ENCODE measurements at regions not wholly inside any gene's neighbourhood (a gene's known extent, or its start where the extent isn't known, plus 50 kb on each side); places are given as distances from the start of the nearest gene placed in this dataset.
"Not testable (repeated sequence)": the region's sequence is repeated elsewhere in the genome, so short reads cannot be mapped to it uniquely, and the experiment has no call there.

- not testable (repeated sequence) for ATAC-seq, H3K27me3 ChIP-seq, H3K4me1 ChIP-seq, H3K27ac ChIP-seq, DNase-seq, H3K4me3 ChIP-seq, H3K36me3 ChIP-seq
- H3K9me3 ChIP-seq: peaks cover 0 to 14% (median 0%) of the 10 kb centered on the region in 11 donors
- intact Hi-C loops (cut with DNase I): loop anchor here in 1 of 10 donors (10.0 kb wide), 1 partner anchor 56 kb away; no protein-coding TSS in a partner anchor
- 83 to 85% methylated on average over 3 of the region's 3 CpGs for WGBS, 2 donors
Measured at GRCh38 chr17:13659051-13659450, 57.3 kb upstream of the HS3ST3A1 start.

- intact Hi-C loops (cut with DNase I): no loop called here
- H3K36me3 ChIP-seq: no peaks in the 10 kb centered on the region
- no peak overlapping the region for H3K27ac ChIP-seq
- ATAC-seq (no peak), DNase-seq (no peak)
- no peak overlapping the region for H3K4me3 ChIP-seq
- TF ChIP-seq, protein P1, sequence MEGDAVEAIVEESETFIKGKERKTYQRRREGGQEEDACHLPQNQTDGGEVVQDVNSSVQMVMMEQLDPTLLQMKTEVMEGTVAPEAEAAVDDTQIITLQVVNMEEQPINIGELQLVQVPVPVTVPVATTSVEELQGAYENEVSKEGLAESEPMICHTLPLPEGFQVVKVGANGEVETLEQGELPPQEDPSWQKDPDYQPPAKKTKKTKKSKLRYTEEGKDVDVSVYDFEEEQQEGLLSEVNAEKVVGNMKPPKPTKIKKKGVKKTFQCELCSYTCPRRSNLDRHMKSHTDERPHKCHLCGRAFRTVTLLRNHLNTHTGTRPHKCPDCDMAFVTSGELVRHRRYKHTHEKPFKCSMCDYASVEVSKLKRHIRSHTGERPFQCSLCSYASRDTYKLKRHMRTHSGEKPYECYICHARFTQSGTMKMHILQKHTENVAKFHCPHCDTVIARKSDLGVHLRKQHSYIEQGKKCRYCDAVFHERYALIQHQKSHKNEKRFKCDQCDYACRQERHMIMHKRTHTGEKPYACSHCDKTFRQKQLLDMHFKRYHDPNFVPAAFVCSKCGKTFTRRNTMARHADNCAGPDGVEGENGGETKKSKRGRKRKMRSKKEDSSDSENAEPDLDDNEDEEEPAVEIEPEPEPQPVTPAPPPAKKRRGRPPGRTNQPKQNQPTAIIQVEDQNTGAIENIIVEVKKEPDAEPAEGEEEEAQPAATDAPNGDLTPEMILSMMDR (IDR thresholded peaks at IDR 0.05): no peak
- peaks cover 0 to 43% (median 14%) of the 10 kb centered on the region in 11 donors for H3K9me3 ChIP-seq
- H3K27me3 ChIP-seq: no peaks in the 10 kb centered on the region
- no peaks in the 10 kb centered on the region for H3K4me1 ChIP-seq
- WGBS, 2 donors: 86 to 90% methylated on average over 21 of the region's 21 CpGs
Measured at GRCh38 chr17:13665872-13666635, 64.3 kb upstream of the HS3ST3A1 start.

DNA sequence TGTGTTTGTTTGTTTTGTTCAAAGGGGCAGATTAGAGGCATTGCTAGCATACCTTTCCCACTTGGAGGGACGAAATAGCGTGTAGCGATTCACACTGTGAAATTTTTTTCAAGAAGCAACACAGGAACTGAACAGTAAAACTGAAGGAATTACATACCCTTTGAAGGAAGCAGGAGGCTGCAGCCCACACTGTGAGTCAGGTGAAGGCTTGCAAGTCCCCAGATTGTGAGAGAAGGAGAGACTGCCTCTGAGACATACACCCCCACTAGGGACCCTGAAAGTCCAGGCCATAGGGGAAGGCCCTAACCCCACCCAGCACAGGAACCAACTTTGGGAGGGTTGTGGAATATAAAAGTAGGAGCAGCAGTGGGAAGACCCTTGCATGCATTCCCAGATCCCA, 69.6 kb upstream of the HS3ST3A1 start:
- Histone ChIP-seq H3K27ac (no peak overlapping the region), H3K4me1 (no peaks in the 10 kb centered on the region), H3K36me3 (no peaks in the 10 kb centered on the region), H3K4me3 (no peak overlapping the region), H3K27me3 (peaks cover 0 to 3% (median 0%) of the 10 kb centered on the region in 7 donors), H3K9me3 (peaks cover 0 to 46% (median 14%) of the 10 kb centered on the region in 11 donors)
- intact Hi-C loops (cut with DNase I): no loop called here
- DNase-seq (no peak), ATAC-seq (no peak)
- TF ChIP-seq, protein P1 (IDR thresholded peaks at IDR 0.05): no peak
- 51 to 59% methylated on average over 3 of the region's 3 CpGs for WGBS, 2 donors

GRCh38 chr17:13671771-13672170, 70.0 kb upstream of the HS3ST3A1 start:
- WGBS, 2 donors: 70 to 75% methylated on average over 8 of the region's 8 CpGs
- H3K27me3 ChIP-seq: peaks cover 0 to 3% (median 0%) of the 10 kb centered on the region in 7 donors
- H3K9me3 ChIP-seq: peaks cover 0 to 46% (median 14%) of the 10 kb centered on the region in 11 donors
- no peaks in the 10 kb centered on the region for H3K4me1 ChIP-seq
- intact Hi-C loops (cut with DNase I): no loop called here
- no peak for DNase-seq
- ATAC-seq: no peak
- H3K27ac ChIP-seq: no peak overlapping the region
- TF ChIP-seq, protein P1 (IDR thresholded peaks at IDR 0.05): no peak
- H3K4me3 ChIP-seq: no peak overlapping the region
- no peaks in the 10 kb centered on the region for H3K36me3 ChIP-seq

- no peak for DNase-seq
- Histone ChIP-seq H3K27ac (no peak overlapping the region), H3K4me1 (no peaks in the 10 kb centered on the region), H3K36me3 (no peaks in the 10 kb centered on the region), H3K27me3 (no peaks in the 10 kb centered on the region), H3K4me3 (no peak overlapping the region), H3K9me3 (peaks cover 0 to 6% (median 0%) of the 10 kb centered on the region in 11 donors)
- TF ChIP-seq, protein P1 (IDR thresholded peaks at IDR 0.05): no peak
- intact Hi-C loops (cut with DNase I): no loop called here
- ATAC-seq: no peak
Measured at GRCh38 chr17:13678361-13678760, 76.6 kb upstream of the HS3ST3A1 start.
